Activated naive CD4-positive, alpha-beta T cell treated with anti-CD3 and anti-CD28 coated beads, Interleukin-2, amount 50 U/mL, for 72 hours (primary cell): ENCODE measurements at regions not wholly inside any gene's neighbourhood (a gene's known extent, or its start where the extent isn't known, plus 50 kb on each side); places are given as distances from the start of the nearest gene placed in this dataset.

ENCODE experiments used
- ATAC-seq, 2 donors: fragments of 150-1000 bp; cut with Tn5 transposase; 2 replicates each; pipeline ENCODE4 v1.10.0; 2021; ENCODE audit warnings: mild to moderate bottlenecking in 2 of 2, moderate library complexity in 2 of 2
- DNase-seq, 2 donors: peaks; one replicate each; pipeline ENCODE4 v3.0.0; 2021 to 2022; ENCODE audit warnings: low spot score in 2 of 2
- H3K27ac Mint-ChIP-seq, 2 donors: one replicate each; pipeline ENCODE4 v1.8.0; 2022; ENCODE audit warnings: mild to moderate bottlenecking in 2 of 2, mixed read lengths in 2 of 2
- H3K36me3 Mint-ChIP-seq, 2 donors: one replicate each; pipeline ENCODE4 v1.8.0; 2022; ENCODE audit warnings: mixed read lengths in 2 of 2
- H3K9me3 Mint-ChIP-seq, 2 donors: one replicate each; pipeline ENCODE4 v1.8.0; 2022; ENCODE audit warnings: mixed read lengths in 2 of 2

DNA sequence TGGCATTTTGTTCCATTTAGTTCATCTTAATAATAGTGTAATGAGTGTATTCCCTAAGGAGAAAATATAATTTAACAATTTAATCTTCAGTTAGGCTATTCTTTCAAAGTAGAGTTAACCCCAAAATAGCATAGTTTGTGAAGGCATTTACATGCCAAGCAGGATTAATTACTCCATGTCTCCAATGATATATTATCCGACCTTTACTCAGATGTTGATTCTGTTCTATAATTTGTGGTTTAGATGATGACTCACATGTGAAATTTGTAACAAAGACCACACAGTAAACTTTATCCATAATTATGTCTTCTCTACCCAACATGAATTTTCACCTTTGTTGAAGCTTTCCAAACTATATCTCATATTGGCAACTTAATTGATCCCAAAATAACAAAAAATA lies 2065.2 kb downstream of the MRPL39 start:
- no peak for ATAC-seq
- no peaks in the 10 kb centered on the region for H3K36me3 Mint-ChIP-seq
- peaks cover 0 to 4% of the 10 kb centered on the region in 2 donors for H3K9me3 Mint-ChIP-seq
- no peak for DNase-seq
- no peak overlapping the region for H3K27ac Mint-ChIP-seq

DNA sequence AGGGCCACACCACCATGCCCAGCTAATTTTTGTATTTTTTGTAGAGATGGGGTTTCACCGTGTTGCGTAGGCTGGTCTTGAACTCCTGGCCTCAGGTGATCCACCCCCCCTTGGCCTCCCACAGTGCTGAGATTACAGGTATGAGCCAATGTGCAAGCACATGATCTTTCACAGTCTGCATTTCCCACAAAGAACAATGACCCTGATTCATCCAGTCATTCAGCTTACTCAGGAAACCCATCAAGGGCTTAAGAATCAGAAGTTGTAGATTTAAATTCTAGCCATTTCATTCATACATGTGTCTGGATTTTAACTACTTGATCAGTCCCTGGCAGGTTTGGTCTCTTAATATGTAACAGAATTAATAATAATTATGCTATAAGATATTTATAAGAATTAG lies 2065.7 kb downstream of the MRPL39 start:
- peaks cover 0 to 4% of the 10 kb centered on the region in 2 donors for H3K9me3 Mint-ChIP-seq
- ATAC-seq (no peak), DNase-seq (no peak)
- H3K27ac Mint-ChIP-seq = no peak overlapping the region
- H3K36me3 Mint-ChIP-seq = no peaks in the 10 kb centered on the region

DNA sequence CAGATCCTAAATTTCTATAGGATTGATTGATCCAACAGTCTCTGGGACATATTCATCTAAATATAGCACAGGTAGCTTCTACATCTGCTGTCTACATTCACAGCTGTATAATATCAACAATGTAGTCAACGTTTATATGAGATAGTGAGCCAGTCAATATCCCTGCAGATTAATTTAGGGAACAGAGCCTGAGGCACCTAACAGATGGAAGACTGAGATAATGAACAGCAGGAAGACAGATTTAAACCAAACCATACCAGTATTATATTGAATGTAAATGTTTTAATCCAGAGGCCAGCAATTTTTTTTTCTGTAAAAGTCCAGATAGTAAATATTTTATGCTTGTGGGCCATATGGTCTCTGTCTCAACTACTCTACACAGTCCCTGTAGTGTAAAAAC lies 2072.4 kb downstream of the MRPL39 start:
- Mint-ChIP-seq H3K27ac (no peak overlapping the region), H3K9me3 (peaks cover 0 to 4% of the 10 kb centered on the region in 2 donors), H3K36me3 (no peaks in the 10 kb centered on the region)
- ATAC-seq = no peak
- DNase-seq = no peak

DNA sequence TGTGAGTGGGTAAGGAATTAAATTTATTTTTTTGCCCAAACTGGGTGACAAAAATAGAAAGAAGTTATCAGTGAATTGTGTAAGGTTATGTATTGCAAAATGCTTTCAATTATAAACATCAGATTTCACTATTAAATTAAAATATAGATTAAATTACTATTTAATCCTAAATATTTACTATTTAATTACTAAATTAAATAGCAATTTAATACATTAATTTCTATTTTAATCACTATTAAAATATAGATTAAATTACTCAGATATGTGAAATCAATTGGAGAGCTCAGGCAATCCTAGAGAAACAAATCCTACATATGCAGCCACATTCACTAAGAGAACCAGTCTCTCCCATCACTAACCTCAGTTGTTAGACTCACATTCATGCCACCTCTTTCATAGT lies 2075.8 kb downstream of the MRPL39 start:
- H3K27ac Mint-ChIP-seq = no peak overlapping the region
- H3K9me3 Mint-ChIP-seq = no peaks in the 10 kb centered on the region
- H3K36me3 Mint-ChIP-seq = no peaks in the 10 kb centered on the region

DNA sequence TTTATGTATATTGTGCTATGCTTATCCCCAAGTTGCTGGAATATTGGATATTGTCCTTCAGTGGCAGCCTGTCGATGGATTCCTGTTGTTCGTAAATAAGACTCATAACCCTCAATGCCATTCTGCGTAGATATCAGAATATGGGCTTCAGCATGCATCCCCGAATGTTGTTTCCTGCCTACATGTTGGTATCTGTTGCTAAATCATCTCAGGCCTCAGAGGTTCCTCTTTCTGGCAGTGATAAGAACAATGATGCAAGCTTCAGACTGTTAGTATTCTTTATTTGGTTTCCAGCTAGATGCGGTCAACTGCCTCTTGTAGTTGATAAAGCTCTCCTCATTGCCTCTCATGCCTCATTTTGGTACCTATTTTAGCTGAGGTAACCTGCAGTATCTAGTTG lies 2082.6 kb downstream of the MRPL39 start:
- H3K9me3 Mint-ChIP-seq = peaks cover 3 to 4% of the 10 kb centered on the region in 2 donors
- no peak for ATAC-seq
- no peak overlapping the region for H3K27ac Mint-ChIP-seq
- H3K36me3 Mint-ChIP-seq = no peaks in the 10 kb centered on the region
- DNase-seq = no peak

More for the DNA sequence above, 2075.8 kb downstream of the MRPL39 start:
- no peak for ATAC-seq
- DNase-seq = no peak

DNA sequence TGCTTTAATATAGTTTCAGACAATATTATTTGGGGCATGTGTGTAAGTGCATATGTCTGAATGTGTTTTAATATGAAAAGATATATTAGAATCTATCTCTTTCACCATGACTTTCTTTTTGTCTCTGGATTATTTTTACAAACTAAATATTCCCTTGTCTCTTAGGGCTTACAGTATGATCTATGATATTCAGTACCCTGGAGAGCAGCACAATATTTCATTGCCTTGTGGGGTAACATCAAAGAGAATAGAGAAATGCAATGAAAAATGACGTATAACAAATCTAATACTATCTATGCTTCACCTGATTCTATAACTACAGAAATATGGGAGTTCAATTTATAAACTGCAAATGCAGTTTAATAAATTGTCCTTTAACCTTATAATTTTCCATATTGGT lies 2084.5 kb downstream of the MRPL39 start:
- ATAC-seq (no peak), DNase-seq (no peak)
- Mint-ChIP-seq H3K9me3 (peaks cover 3 to 4% of the 10 kb centered on the region in 2 donors), H3K27ac (no peak overlapping the region), H3K36me3 (no peaks in the 10 kb centered on the region)

DNA sequence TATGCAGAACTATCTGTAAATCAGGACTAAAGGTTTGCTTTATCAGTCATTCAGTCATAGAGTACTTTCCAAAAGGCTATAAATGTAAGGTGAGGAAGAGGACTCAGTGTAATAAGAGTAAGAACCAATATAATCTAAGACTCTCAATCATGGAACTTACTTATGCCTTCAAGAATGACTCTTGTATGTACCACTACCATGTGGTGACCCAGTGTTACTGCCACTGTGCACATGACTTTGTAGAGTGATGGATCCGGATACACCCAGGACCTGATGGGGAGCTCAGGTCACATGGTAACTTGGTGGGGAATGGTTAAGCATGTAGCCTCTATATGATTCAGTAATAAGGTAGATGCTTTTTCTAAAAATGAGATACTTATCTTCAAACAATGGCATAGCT lies 2099.8 kb downstream of the MRPL39 start:
- no peak overlapping the region for H3K27ac Mint-ChIP-seq
- no peaks in the 10 kb centered on the region for H3K36me3 Mint-ChIP-seq
- DNase-seq (no peak), ATAC-seq (no peak)
- peaks cover 9 to 10% of the 10 kb centered on the region in 2 donors for H3K9me3 Mint-ChIP-seq

DNA sequence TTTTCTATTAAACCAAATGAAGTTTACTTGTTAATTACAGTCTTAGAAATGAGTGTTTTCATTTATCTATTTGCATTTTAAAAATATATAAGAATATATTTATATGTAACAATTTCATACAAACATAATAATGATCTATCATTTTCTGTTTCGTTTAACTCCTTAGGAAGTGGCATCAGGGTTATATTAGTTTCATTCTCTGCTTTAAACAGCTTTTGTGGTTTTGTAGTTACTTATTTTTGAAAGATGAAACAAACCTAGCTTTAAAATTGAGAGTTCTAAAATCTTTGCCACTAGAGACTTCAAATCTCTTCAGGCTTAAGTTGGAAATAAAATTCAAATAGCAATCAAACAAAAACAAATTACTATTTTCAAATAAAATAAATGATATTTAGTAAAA lies 2110.6 kb downstream of the MRPL39 start:
- ATAC-seq (no peak), DNase-seq (no peak)
- Mint-ChIP-seq H3K27ac (no peak overlapping the region), H3K9me3 (peaks cover 6 to 7% of the 10 kb centered on the region in 2 donors), H3K36me3 (no peaks in the 10 kb centered on the region)

DNA sequence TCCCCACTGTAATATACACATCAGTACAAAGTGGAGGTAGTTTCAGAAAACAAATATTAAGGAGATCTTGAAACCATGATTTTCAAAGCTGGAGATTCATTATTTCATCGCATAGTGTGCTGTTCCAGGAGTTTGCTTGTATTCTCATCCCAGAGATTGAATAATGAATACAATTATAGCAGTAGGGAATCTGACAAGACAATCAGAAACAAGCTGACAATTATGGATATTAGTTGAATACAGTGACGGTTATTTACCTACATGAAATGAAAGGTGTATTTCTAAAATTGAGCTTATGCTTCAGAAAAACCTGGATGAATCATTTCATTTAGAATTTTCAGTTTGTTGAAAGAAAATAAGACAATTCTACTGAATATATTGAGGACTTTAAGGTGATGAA lies 2119.0 kb downstream of the MRPL39 start:
- H3K9me3 Mint-ChIP-seq = peaks cover 5 to 6% of the 10 kb centered on the region in 2 donors
- no peaks in the 10 kb centered on the region for H3K36me3 Mint-ChIP-seq
- ATAC-seq = no peak
- no peak for DNase-seq
- no peak overlapping the region for H3K27ac Mint-ChIP-seq

DNA sequence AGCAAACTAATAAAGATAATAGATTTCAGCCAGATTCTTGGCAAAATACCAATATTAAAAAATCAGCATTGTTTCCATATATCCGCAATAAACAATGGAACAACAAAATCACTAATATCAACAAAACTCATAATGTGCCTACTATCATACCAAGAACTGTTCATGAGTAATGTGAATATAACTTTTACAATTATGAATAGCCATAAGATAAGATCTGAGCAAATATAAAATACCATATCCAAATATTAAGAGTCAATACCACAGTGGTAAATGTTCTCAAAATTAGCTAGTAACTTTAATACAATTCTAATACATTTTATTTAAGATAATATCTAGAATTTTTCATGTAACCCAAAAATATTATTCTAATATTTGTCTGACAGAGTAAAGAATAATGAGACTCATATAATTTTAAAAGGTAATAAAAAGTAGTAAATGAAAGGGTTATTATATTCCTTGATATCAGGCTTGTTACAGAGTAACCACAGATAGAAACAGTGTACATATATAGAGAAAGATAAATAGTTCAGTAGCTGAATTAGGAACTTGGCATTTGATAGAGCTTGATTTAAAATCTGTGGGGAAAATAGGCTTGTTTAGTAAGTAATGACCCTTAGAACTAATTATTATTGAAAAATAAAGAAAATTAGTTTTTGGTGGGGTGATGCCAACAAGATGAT lies 2126.6 kb downstream of the MRPL39 start:
- ATAC-seq (no peak), DNase-seq (no peak)
- Mint-ChIP-seq H3K36me3 (no peaks in the 10 kb centered on the region), H3K27ac (no peak overlapping the region), H3K9me3 (peaks cover 0 to 10% of the 10 kb centered on the region in 2 donors)

DNA sequence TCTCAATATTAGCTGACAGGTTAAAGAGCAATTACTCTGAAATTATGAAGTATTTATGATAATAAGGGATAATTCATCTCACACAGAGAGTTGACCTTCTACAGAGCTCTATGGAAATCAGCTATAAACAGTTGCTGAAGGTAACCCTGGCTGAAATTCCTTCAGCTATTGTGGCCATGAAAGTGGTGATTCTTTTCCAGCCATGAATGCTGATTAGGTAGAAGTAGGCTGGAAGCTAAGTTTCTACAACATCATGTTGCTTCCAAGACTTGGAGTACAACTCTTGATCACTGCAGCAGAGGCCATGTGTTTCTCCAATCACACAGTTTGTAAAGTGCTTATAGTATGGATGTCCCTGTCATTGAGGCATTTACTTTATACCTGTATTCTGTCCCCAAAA lies 2128.9 kb downstream of the MRPL39 start:
- Mint-ChIP-seq H3K27ac (no peak overlapping the region), H3K9me3 (peaks cover 0 to 10% of the 10 kb centered on the region in 2 donors), H3K36me3 (no peaks in the 10 kb centered on the region)
- ATAC-seq = no peak
- no peak for DNase-seq

DNA sequence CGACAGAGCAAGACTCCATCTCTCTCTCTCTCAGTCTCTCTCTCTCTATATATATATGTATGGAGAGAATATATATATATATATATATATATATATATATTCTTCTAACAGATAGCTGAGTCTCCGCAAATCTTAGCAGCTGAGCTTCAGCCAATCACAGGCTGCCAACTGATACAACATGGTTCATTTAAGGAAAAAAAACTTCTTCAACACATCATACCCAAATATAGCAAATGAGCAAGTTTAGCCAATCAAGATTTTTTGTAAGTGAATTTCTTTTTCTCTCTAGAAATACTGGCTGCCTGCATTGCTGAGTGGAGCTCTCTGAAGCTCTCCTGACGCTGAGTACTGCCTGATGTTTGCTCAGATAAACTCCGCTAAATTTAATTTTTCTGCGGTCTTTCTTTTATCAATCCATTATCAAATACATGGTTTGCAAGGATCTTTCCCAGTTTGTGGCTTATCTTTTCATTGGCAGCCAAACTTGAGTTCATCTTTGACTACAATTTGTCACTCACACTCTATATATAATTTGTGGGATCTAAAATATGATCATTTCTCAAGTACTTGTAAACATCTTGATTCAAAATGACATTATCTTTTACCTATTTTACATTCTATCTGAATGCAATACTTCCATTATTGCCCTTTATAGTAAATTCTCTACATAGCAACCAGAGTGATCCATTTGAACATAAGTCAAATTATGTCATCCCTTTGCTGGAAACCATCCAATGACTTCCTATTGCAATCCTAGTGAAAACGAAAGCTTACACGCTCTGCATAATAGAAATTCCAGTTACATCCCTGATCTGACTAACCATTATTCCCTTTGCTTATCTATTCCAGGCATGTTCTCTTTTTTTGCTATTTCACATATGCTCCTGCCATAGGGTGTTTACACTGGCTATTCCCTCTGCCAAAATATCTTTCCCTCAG lies 2131.7 kb downstream of the MRPL39 start:
- H3K9me3 Mint-ChIP-seq = no peaks in the 10 kb centered on the region
- no peaks in the 10 kb centered on the region for H3K36me3 Mint-ChIP-seq
- DNase-seq (no peak), ATAC-seq (no peak)
- peak overlapping the region in 1 of 2 donors; percentile 24 for H3K27ac Mint-ChIP-seq

DNA sequence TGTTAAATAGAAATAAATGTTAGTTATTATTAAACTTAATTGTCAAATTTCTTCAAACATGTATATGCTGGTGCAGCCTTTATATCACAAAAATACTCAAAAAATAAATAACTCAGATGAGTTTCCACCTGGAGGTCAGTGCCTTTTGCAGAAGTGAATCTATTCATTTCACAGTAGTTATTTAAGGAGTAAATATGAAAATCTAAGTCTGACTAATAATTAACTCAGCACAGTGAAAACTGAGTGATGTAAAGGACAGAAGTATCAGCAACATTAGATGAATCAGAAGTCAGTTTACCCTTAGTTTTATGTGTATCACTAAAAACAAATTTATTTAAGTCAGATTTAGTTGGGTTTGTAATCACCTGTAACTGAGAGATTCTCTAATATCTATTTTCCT lies 2135.4 kb downstream of the MRPL39 start:
- DNase-seq = no peak
- no peaks in the 10 kb centered on the region for H3K36me3 Mint-ChIP-seq
- ATAC-seq = no peak
- H3K9me3 Mint-ChIP-seq = no peaks in the 10 kb centered on the region
- no peak overlapping the region for H3K27ac Mint-ChIP-seq

DNA sequence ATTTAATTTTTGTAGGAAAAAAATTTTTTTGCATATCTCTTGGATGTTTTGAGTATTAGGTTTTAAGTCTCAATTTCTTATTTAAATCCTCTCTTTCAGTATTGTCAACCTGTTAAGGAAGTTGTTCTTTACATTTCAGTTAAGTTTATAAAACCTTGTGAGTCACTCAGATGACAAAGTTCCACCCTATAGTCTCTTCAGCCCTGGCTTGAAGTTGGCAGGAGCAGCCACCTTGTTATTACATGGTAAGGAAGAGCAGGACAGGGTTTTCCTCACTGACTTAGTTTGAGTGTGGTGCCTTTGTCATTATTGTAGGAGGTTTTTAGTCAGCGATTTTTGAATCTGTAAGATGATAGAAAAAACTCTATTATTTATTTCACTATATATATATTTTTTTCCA lies 2143.9 kb downstream of the MRPL39 start:
- DNase-seq (no peak), ATAC-seq (no peak)
- Mint-ChIP-seq H3K9me3 (no peaks in the 10 kb centered on the region), H3K27ac (no peak overlapping the region), H3K36me3 (no peaks in the 10 kb centered on the region)

DNA sequence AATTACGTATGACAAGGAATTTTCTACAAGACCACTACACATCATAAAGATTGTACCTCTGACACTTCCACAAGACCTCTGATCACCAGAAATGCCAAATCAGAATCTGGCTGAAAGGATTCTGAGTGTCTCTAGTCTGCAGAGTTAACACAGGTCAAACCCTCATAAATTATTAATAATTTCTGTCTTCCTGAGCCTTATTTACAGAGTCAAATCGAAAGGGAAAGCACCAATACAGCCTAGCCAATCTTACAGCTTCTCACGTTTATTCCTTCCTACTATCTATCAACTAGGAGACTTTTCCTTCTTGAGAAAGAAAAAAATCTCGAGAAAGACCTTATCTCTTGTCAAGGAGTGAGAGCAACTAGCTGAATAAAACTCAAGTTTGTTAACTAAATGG lies 2151.6 kb downstream of the MRPL39 start:
- ATAC-seq = no peak
- Mint-ChIP-seq H3K9me3 (no peaks in the 10 kb centered on the region), H3K36me3 (no peaks in the 10 kb centered on the region), H3K27ac (no peak overlapping the region)
- DNase-seq = no peak

DNA sequence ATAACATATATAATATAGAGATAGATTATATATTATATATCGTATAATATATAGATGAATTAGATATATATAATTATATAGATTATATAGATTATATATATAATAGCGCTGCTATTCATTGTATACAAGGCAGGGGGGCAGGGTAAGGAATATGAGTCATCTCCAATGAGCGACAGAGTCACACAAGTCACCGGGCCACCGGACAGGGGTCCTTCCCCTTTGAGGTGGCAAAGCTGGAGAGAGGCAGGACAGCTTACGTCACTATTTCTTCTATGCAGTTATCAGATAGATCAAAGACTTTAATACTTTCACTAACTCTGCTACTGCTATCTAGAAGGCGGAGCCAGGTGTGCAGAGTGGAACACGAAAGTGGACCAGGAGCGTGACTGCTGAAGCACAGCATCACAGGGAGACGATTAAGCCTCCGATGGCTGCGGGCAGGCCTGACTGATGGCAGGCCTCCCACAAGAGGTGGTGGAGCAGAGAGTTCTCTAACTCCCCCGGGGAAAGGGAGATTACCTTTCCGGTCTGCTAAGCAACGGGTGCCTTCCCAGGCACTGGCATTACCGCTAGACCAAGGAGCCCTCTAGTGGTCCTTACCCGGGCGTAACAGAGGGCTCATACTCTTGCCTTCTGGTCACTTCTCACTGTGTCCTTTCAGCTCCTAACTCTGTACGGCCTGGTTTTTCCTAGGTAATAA lies 2154.7 kb downstream of the MRPL39 start:
- ATAC-seq (no peak), DNase-seq (no peak)
- no peak overlapping the region for H3K27ac Mint-ChIP-seq
- no peaks in the 10 kb centered on the region for H3K9me3 Mint-ChIP-seq
- H3K36me3 Mint-ChIP-seq = no peaks in the 10 kb centered on the region

DNA sequence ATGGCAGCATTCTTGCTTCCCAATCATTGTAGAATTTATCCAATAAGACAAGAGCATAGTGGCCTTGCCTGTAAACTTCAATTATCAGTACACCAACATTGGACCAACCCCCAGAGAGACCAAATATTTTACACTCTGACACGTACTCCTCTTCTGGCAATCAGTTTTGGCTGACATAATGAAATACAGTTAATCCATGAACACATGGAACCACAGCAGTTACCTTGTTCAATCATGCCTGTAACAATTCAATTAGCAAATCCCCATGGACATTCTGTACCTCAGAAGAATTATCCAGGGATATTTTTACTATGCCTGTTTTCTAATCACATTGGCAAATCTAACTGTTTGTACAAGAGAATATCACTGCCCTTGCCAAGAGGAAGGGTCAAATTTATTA lies 2162.0 kb downstream of the MRPL39 start:
- H3K9me3 Mint-ChIP-seq = no peaks in the 10 kb centered on the region
- H3K36me3 Mint-ChIP-seq = no peaks in the 10 kb centered on the region
- no peak for ATAC-seq
- DNase-seq = no peak
- no peak overlapping the region for H3K27ac Mint-ChIP-seq
